ENCODE measurements at regions not wholly inside any gene's neighbourhood (a gene's known extent, or its start where the extent isn't known, plus 50 kb on each side); places are given as distances from the start of the nearest gene placed in this dataset.

DNA sequence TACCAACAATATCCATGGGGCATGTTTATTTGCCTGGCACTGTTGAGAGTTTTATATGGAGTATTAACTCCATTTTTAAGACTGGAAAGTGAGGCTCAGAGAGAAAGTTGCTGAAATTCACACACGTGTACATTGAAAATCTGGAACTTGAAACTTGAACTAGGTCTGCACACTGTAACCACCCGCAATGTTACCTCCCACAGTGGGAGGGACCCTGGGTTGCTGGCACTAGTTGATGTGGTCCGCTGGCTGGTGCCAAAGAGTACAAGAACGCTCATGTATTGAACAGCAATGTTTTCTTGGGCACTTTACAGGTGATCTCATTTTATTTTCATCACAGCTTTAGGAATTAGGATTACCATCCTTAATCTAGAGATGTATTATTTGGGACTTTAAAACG lies 253.2 kb downstream of the INHBA start:
- no peak overlapping the region for H3K4me3 ChIP-seq (ENCODE audit: low read depth, low read length)
- H2AFZ ChIP-seq (ENCODE audit: low read length, unreplicated experiment): no peak overlapping the region
- no peaks in the 10 kb centered on the region for H3K79me2 ChIP-seq (ENCODE audit: control insufficient read depth, insufficient read depth, low read length, unreplicated experiment)
- H3K4me1 ChIP-seq (ENCODE audit: control insufficient read depth, insufficient read depth, low read length, unreplicated experiment): peaks cover 8% of the 10 kb centered on the region
- H3K36me3 ChIP-seq (ENCODE audit: insufficient read depth, low read length): no peaks in the 10 kb centered on the region
- no peak overlapping the region for H3K27ac ChIP-seq (ENCODE audit: low read depth, low read length)
- H3K27me3 ChIP-seq (ENCODE audit: insufficient read depth, low read length): no peaks in the 10 kb centered on the region

DNA sequence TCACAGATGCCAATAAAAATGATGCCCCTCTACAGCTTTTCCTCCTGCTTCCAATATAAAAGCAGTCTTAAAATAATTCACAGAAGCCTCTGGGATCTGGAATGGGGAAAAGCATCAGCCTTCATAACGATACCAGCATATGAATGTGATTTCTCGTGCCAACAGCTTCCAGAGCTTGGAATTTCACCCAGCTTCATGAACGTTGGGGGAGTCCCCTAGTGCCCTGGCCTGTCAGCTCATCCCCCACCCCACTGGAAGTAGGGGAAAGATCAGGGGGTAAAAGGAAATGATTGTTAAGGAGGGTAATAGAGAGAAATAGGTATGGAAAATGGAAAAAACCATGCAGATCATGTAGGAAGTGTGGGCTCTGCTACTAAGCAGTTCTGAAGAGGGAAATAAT lies 253.6 kb downstream of the INHBA start:
- Histone ChIP-seq H3K4me1 (ENCODE audit: control insufficient read depth, insufficient read depth, low read length, unreplicated experiment) (peaks cover 8% of the 10 kb centered on the region), H3K36me3 (ENCODE audit: insufficient read depth, low read length) (no peaks in the 10 kb centered on the region), H3K27me3 (ENCODE audit: insufficient read depth, low read length) (no peaks in the 10 kb centered on the region), H2AFZ (ENCODE audit: low read length, unreplicated experiment) (no peak overlapping the region), H3K4me3 (ENCODE audit: low read depth, low read length) (no peak overlapping the region), H3K79me2 (ENCODE audit: control insufficient read depth, insufficient read depth, low read length, unreplicated experiment) (no peaks in the 10 kb centered on the region), H3K27ac (ENCODE audit: low read depth, low read length) (no peak overlapping the region)

- Histone ChIP-seq H3K4me1 (ENCODE audit: control insufficient read depth, insufficient read depth, low read length, unreplicated experiment) (peaks cover 8% of the 10 kb centered on the region), H3K27me3 (ENCODE audit: insufficient read depth, low read length) (no peaks in the 10 kb centered on the region), H2AFZ (ENCODE audit: low read length, unreplicated experiment) (no peak overlapping the region), H3K4me3 (ENCODE audit: low read depth, low read length) (no peak overlapping the region), H3K27ac (ENCODE audit: low read depth, low read length) (no peak overlapping the region), H3K36me3 (ENCODE audit: insufficient read depth, low read length) (no peaks in the 10 kb centered on the region), H3K79me2 (ENCODE audit: control insufficient read depth, insufficient read depth, low read length, unreplicated experiment) (no peaks in the 10 kb centered on the region)
Observed at GRCh38 chr7:41448104-41448503, 254.8 kb downstream of the INHBA start.

DNA sequence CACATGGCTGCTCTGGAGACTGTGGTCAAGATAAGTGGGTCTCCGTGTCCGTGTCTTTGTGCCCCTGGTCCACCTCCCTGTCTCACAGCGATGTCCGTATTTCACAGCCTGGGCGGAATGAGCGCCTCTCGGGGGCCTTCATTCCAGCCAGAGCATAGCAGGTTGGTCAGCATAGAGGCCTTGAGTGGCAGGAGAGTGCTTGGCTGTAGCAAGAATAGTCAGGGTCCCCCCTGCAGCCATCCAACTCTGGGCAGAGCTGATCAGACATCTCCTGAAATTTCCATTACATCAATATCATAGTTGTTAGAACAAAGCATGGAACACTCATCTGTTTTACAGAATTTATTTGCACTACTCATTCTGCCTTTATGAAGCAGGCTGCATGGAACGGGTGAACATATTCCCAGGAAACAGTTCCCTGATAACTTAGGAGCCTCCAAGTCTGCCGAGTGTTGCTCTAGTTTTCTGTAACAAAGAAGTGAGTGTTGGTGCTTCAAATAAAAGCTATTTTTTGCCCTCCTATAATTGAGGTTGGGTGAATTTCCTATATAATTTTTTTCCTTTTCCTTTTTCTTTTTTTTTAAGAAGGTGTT lies 255.3 kb downstream of the INHBA start:
- Histone ChIP-seq H3K27me3 (ENCODE audit: insufficient read depth, low read length) (no peaks in the 10 kb centered on the region), H3K79me2 (ENCODE audit: control insufficient read depth, insufficient read depth, low read length, unreplicated experiment) (no peaks in the 10 kb centered on the region), H2AFZ (ENCODE audit: low read length, unreplicated experiment) (no peak overlapping the region), H3K4me3 (ENCODE audit: low read depth, low read length) (no peak overlapping the region), H3K36me3 (ENCODE audit: insufficient read depth, low read length) (no peaks in the 10 kb centered on the region), H3K27ac (ENCODE audit: low read depth, low read length) (no peak overlapping the region), H3K4me1 (ENCODE audit: control insufficient read depth, insufficient read depth, low read length, unreplicated experiment) (peaks cover 8% of the 10 kb centered on the region)

DNA sequence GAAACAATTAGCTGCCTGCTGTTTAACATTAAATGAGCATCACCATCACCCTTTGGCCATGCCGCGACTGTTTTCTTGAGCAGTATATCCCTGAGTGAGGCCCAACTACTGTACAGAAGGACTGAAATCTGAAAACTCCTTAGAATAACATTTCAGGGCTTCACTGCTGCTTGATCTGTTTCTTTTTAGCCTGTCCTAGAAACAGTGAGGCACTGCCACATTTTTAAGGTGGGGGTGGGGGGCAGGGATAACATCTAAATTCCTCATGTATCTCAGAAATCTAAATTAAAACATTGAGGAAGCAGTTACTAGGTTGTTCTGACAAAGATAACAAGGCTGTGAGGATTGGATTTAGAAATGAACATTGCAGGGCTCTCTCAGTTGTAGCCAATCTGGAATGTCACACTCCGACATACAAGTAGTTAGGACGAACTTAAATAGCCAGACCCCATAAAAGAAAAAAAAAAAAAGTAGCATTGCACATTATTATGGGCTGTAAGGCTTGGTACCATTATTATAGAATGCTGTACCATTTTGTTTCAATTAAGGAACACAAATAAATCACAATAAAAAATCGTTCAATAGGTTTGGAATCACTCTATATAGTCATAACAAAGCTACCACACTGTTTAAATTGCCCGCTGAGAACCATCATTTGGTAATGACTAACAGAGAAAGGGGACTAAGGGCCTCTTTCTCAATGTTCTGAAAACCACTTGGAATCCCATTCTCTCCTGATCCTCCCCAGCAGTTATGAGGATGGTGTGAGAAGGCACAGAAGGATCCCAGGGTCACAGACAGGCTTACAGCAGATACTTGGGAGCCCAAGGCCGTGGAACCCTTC lies 256.1 kb downstream of the INHBA start:
- Histone ChIP-seq H3K27ac (ENCODE audit: low read depth, low read length) (no peak overlapping the region), H2AFZ (ENCODE audit: low read length, unreplicated experiment) (no peak overlapping the region), H3K27me3 (ENCODE audit: insufficient read depth, low read length) (no peaks in the 10 kb centered on the region), H3K79me2 (ENCODE audit: control insufficient read depth, insufficient read depth, low read length, unreplicated experiment) (no peaks in the 10 kb centered on the region), H3K4me1 (ENCODE audit: control insufficient read depth, insufficient read depth, low read length, unreplicated experiment) (peaks cover 4% of the 10 kb centered on the region), H3K36me3 (ENCODE audit: insufficient read depth, low read length) (no peaks in the 10 kb centered on the region), H3K4me3 (ENCODE audit: low read depth, low read length) (no peak overlapping the region)

- Histone ChIP-seq H3K27me3 (ENCODE audit: insufficient read depth, low read length) (no peaks in the 10 kb centered on the region), H3K79me2 (ENCODE audit: control insufficient read depth, insufficient read depth, low read length, unreplicated experiment) (no peaks in the 10 kb centered on the region), H3K4me1 (ENCODE audit: control insufficient read depth, insufficient read depth, low read length, unreplicated experiment) (no peaks in the 10 kb centered on the region), H3K27ac (ENCODE audit: low read depth, low read length) (no peak overlapping the region), H3K36me3 (ENCODE audit: insufficient read depth, low read length) (no peaks in the 10 kb centered on the region), H2AFZ (ENCODE audit: low read length, unreplicated experiment) (no peak overlapping the region), H3K4me3 (ENCODE audit: low read depth, low read length) (no peak overlapping the region)
Observed at GRCh38 chr7:41445946-41446345, 256.9 kb downstream of the INHBA start.

DNA sequence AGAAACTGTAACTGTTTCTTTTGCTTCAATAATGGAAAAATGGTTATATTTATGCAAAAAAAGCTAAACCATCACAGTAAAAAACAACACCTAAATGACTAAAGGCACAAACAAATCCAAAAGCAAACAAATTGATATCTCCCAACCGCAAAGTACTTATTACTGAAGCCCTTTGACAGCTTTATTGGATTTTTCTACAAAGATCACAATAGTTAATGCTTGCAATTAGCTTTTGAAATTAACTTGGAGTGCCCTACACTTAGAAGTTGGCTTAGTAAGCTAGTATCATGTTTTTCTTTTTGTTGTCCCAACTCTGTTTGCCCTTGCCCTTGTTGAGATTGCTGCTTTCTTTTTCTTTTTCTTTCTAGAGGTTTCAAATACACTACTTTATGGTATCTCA lies 257.5 kb downstream of the INHBA start:
- Histone ChIP-seq H3K79me2 (ENCODE audit: control insufficient read depth, insufficient read depth, low read length, unreplicated experiment) (no peaks in the 10 kb centered on the region), H3K4me1 (ENCODE audit: control insufficient read depth, insufficient read depth, low read length, unreplicated experiment) (no peaks in the 10 kb centered on the region), H3K27ac (ENCODE audit: low read depth, low read length) (no peak overlapping the region), H3K36me3 (ENCODE audit: insufficient read depth, low read length) (no peaks in the 10 kb centered on the region), H3K4me3 (ENCODE audit: low read depth, low read length) (no peak overlapping the region), H2AFZ (ENCODE audit: low read length, unreplicated experiment) (no peak overlapping the region), H3K27me3 (ENCODE audit: insufficient read depth, low read length) (no peaks in the 10 kb centered on the region)

GRCh38 chr7:41439515-41439879 lies 263.4 kb downstream of the INHBA start:
- Histone ChIP-seq H3K4me1 (ENCODE audit: control insufficient read depth, insufficient read depth, low read length, unreplicated experiment) (peaks cover 7% of the 10 kb centered on the region), H3K4me3 (ENCODE audit: low read depth, low read length) (no peak overlapping the region), H3K27me3 (ENCODE audit: insufficient read depth, low read length) (no peaks in the 10 kb centered on the region), H2AFZ (ENCODE audit: low read length, unreplicated experiment) (no peak overlapping the region), H3K27ac (ENCODE audit: low read depth, low read length) (no peak overlapping the region), H3K36me3 (ENCODE audit: insufficient read depth, low read length) (no peaks in the 10 kb centered on the region), H3K79me2 (ENCODE audit: control insufficient read depth, insufficient read depth, low read length, unreplicated experiment) (no peaks in the 10 kb centered on the region)

- no peaks in the 10 kb centered on the region for H3K27me3 ChIP-seq (ENCODE audit: insufficient read depth, low read length)
- H3K36me3 ChIP-seq (ENCODE audit: insufficient read depth, low read length): no peaks in the 10 kb centered on the region
- no peak overlapping the region for H3K4me3 ChIP-seq (ENCODE audit: low read depth, low read length)
- no peak overlapping the region for H2AFZ ChIP-seq (ENCODE audit: low read length, unreplicated experiment)
- no peak overlapping the region for H3K27ac ChIP-seq (ENCODE audit: low read depth, low read length)
- H3K79me2 ChIP-seq (ENCODE audit: control insufficient read depth, insufficient read depth, low read length, unreplicated experiment): no peaks in the 10 kb centered on the region
- peaks cover 7% of the 10 kb centered on the region for H3K4me1 ChIP-seq (ENCODE audit: control insufficient read depth, insufficient read depth, low read length, unreplicated experiment)
Observed at GRCh38 chr7:41438705-41439514, 264.0 kb downstream of the INHBA start.

GRCh38 chr7:41437257-41438196 lies 265.4 kb downstream of the INHBA start:
- H3K27me3 ChIP-seq (ENCODE audit: insufficient read depth, low read length): no peaks in the 10 kb centered on the region

More at GRCh38 chr7:41437257-41438196, 265.4 kb downstream of the INHBA start:
- Histone ChIP-seq H3K79me2 (ENCODE audit: control insufficient read depth, insufficient read depth, low read length, unreplicated experiment) (no peaks in the 10 kb centered on the region), H3K36me3 (ENCODE audit: insufficient read depth, low read length) (no peaks in the 10 kb centered on the region), H3K27ac (ENCODE audit: low read depth, low read length) (no peak overlapping the region), H3K4me1 (ENCODE audit: control insufficient read depth, insufficient read depth, low read length, unreplicated experiment) (peaks cover 7% of the 10 kb centered on the region), H2AFZ (ENCODE audit: low read length, unreplicated experiment) (no peak overlapping the region), H3K4me3 (ENCODE audit: low read depth, low read length) (no peak overlapping the region)
